AG09319 (cell line): ENCODE measurements at regions not wholly inside any gene's neighbourhood (a gene's known extent, or its start where the extent isn't known, plus 50 kb on each side); places are given as distances from the start of the nearest gene placed in this dataset.
"Not testable (repeated sequence)": the region's sequence is repeated elsewhere in the genome, so short reads cannot be mapped to it uniquely, and the experiment has no call there.

Experiments used
- DNase-seq: peaks from one replicate; pipeline ENCODE4 v3.0.0-alpha.2; 2010; ENCODE audit warnings: low read depth; ENCODE audit errors: extremely low read depth
- TF ChIP-seq, protein P1 (sequence below): IDR thresholded peaks from 2 replicates; pipeline ENCODE4 v1.5.1; 2011; ENCODE audit warnings: low read depth, mild to moderate bottlenecking, inconsistent platforms, low read length, moderate library complexity

DNA sequence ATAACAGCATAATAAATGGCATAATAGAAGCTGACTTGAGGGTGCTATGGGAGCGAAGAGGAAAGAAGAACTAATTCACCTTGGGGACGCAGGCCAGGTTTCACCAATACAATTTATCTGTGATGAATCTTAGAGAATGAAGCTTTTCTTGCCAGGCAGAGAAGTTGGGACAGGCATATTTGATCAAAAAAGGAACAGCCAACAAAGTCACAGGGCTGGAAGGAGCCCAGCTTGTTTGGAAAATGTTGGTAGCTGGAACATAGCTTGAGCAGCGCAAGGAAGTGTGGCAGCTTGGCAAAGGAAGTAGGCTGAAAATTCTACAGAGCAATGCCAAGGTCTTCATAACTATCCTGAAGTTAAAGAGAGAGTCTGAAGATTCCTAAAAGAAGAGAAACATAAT lies 181.5 kb upstream of the OR13F1 start:
- no peak for DNase-seq
- TF ChIP-seq, protein P1, sequence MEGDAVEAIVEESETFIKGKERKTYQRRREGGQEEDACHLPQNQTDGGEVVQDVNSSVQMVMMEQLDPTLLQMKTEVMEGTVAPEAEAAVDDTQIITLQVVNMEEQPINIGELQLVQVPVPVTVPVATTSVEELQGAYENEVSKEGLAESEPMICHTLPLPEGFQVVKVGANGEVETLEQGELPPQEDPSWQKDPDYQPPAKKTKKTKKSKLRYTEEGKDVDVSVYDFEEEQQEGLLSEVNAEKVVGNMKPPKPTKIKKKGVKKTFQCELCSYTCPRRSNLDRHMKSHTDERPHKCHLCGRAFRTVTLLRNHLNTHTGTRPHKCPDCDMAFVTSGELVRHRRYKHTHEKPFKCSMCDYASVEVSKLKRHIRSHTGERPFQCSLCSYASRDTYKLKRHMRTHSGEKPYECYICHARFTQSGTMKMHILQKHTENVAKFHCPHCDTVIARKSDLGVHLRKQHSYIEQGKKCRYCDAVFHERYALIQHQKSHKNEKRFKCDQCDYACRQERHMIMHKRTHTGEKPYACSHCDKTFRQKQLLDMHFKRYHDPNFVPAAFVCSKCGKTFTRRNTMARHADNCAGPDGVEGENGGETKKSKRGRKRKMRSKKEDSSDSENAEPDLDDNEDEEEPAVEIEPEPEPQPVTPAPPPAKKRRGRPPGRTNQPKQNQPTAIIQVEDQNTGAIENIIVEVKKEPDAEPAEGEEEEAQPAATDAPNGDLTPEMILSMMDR: no peak

DNA sequence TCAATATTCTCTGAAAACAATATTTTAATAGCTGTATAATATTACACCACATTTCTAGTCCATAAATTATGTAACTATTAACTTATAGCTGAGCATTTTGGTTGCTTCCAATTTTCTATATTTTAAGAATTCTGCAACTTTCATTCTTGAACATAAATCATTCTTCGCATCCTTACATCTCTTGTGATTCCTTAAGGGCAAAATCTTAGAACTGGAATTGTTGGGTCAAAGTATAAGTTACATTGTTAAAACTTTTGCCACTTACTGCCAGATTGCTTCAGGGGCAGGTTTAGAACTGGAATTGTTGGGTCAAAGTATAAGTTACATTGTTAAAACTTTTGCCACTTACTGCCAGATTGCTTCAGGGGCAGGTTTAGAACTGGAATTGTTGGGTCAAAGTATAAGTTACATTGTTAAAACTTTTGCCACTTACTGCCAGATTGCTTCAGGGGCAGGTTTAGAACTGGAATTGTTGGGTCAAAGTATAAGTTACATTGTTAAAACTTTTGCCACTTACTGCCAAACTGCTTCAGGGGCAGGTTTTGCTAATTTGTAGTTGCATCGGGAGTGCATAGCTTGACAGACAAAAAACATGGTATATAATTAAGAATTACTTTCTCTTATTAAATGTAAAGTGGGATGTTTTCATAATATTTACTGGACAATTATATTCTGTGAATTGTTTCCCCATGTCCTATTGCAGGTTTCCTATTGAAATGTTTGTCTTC lies 179.9 kb upstream of the OR13F1 start:
- not testable (repeated sequence) for DNase-seq

GRCh38 chr9:104326912-104327311 lies 177.2 kb upstream of the OR13F1 start:
- TF ChIP-seq, protein P1: no peak
- DNase-seq: no peak

DNA sequence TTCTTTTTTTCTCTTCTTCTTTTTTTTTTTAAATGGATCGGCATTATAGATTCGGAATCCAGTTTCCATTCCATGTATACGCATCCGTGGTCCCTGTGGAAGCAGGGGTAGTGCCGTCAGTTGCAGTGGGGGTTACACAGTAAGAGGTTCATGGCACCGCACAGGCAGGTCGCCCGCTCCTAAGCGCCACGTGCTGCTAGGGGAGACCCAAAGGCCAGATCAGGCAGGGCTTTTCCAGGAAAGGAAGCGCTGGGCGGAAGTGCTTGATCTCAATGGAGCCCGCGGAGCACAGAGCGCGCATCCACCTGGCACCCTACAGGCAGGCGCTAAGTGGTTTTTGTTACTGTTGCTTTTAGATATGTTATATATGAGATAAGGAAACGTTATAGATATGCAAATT lies 174.8 kb upstream of the OR13F1 start:
- DNase-seq: no peak
- TF ChIP-seq, protein P1: no peak

GRCh38 chr9:104330841-104331240 lies 173.2 kb upstream of the OR13F1 start:
- TF ChIP-seq, protein P1: no peak
- DNase-seq: no peak

DNA sequence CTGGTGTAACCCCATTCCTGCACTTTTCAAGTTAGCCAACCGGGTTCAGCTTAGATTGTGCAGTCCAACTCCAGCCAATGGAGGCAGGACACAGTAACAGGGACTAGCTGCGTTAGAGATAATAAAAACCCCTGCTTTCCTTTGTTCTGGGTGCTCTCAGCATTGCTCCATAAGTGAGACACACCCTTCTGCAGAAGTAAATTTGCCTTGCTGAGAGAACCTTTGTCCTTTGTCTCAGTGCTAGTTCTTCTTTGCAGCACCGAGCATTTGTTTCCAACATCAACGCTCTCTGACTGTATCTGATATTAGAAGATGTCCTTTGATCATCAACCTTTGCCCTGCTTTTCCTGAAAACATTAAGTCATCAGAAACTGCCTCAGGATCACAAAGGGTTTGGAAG lies 169.5 kb upstream of the OR13F1 start:
- TF ChIP-seq, protein P1: no peak
- DNase-seq: no peak

GRCh38 chr9:104339692-104340091 lies 164.4 kb upstream of the OR13F1 start:
- DNase-seq: no peak
- TF ChIP-seq, protein P1: no peak

- no peak for DNase-seq
- TF ChIP-seq, protein P1: no peak
Observed at GRCh38 chr9:104342552-104342951, 161.5 kb upstream of the OR13F1 start.
